ENCODE measurements at regions not wholly inside any gene's neighbourhood (a gene's known extent, or its start where the extent isn't known, plus 50 kb on each side); places are given as distances from the start of the nearest gene placed in this dataset.

- Histone ChIP-seq H3K9ac (ENCODE audit: low read depth, low read length, poor library complexity) (no peak overlapping the region), H4K91ac (ENCODE audit: low read depth, low read length, poor library complexity) (no peak overlapping the region), H3K23ac (ENCODE audit: low read depth, low read length, poor library complexity) (no peak overlapping the region), H3K18ac (ENCODE audit: low read length) (no peak overlapping the region), H2BK15ac (ENCODE audit: low read length) (no peak overlapping the region), H3K4ac (ENCODE audit: low read length) (no peak overlapping the region), H3K36me3 (replicated peaks in 1 of 2; ENCODE audit: control insufficient read depth in 2 of 2, insufficient read depth in 2 of 2, low read length in 2 of 2) (no peaks in the 10 kb centered on the region), H4K8ac (ENCODE audit: low read depth, low read length) (no peak overlapping the region), H3K4me3 (ENCODE audit: low read length in 2 of 2) (no peak overlapping the region), H3K14ac (ENCODE audit: low read length) (no peak overlapping the region), H3K9me3 (replicated peaks in 1 of 2; ENCODE audit: control insufficient read depth in 2 of 2, insufficient read depth in 1 of 2, low read depth in 1 of 2, low read length in 2 of 2) (no peaks in the 10 kb centered on the region), H3K4me1 (ENCODE audit: control insufficient read depth in 2 of 2, insufficient read depth in 1 of 2, low read depth in 1 of 2, low read length in 2 of 2) (no peaks in the 10 kb centered on the region), H3K79me1 (ENCODE audit: low read depth, low read length) (no peaks in the 10 kb centered on the region), H2BK12ac (ENCODE audit: low read length) (no peak overlapping the region), H3K27ac (replicated peaks; ENCODE audit: low read length) (no peak overlapping the region), H2AK5ac (ENCODE audit: low read depth, low read length) (no peak overlapping the region), H3K4me2 (ENCODE audit: insufficient read depth, low read length, poor library complexity, severe bottlenecking) (no peak overlapping the region), H2AFZ (ENCODE audit: low read length) (no peak overlapping the region), H2BK5ac (ENCODE audit: low read length) (no peak overlapping the region), H3K27me3 (ENCODE audit: control insufficient read depth in 3 of 3, insufficient read depth in 3 of 3, low read depth in 1 of 3, low read length in 3 of 3) (no peaks in the 10 kb centered on the region), H2BK120ac (ENCODE audit: low read depth, low read length) (no peak overlapping the region)
- DNase-seq (ENCODE audit: low spot score), result no peak
Observed at GRCh38 chr18:51727780-51728179, 530.3 kb upstream of the MEX3C start.

DNA sequence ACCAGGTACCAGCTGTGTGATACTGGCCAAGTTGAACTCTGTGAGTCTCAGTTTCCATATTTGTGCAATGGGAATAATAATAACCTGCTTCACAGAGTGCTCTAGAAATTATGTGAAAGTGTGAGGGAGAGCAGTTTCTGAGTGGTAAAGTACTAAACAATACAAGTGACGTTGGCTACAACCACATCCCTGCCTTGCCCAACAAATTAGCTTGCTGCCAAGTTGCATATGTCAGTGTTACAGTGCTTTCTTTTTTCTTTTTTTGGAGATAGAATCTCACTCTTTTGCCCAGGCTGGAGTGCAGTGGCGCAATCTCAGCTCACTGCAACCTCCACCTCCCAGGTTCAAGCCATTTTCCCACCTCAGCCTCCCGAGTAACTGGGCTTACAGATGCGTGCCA is 533.6 kb upstream of the MEX3C start:
- DNase-seq (ENCODE audit: low spot score), result no peak
- Histone ChIP-seq H3K4me3 (ENCODE audit: low read length in 2 of 2) (no peak overlapping the region), H2AFZ (ENCODE audit: low read length) (no peak overlapping the region), H3K4ac (ENCODE audit: low read length) (no peak overlapping the region), H4K91ac (ENCODE audit: low read depth, low read length, poor library complexity) (no peak overlapping the region), H3K9ac (ENCODE audit: low read depth, low read length, poor library complexity) (no peak overlapping the region), H2BK5ac (ENCODE audit: low read length) (no peak overlapping the region), H3K27me3 (ENCODE audit: control insufficient read depth in 3 of 3, insufficient read depth in 3 of 3, low read depth in 1 of 3, low read length in 3 of 3) (no peaks in the 10 kb centered on the region), H2BK120ac (ENCODE audit: low read depth, low read length) (no peak overlapping the region), H3K14ac (ENCODE audit: low read length) (no peak overlapping the region), H3K79me1 (ENCODE audit: low read depth, low read length) (no peaks in the 10 kb centered on the region), H3K4me2 (ENCODE audit: insufficient read depth, low read length, poor library complexity, severe bottlenecking) (no peak overlapping the region), H2BK12ac (ENCODE audit: low read length) (no peak overlapping the region), H3K36me3 (replicated peaks in 1 of 2; ENCODE audit: control insufficient read depth in 2 of 2, insufficient read depth in 2 of 2, low read length in 2 of 2) (no peaks in the 10 kb centered on the region), H3K9me3 (replicated peaks in 1 of 2; ENCODE audit: control insufficient read depth in 2 of 2, insufficient read depth in 1 of 2, low read depth in 1 of 2, low read length in 2 of 2) (no peaks in the 10 kb centered on the region), H3K4me1 (ENCODE audit: control insufficient read depth in 2 of 2, insufficient read depth in 1 of 2, low read depth in 1 of 2, low read length in 2 of 2) (no peaks in the 10 kb centered on the region), H3K18ac (ENCODE audit: low read length) (no peak overlapping the region), H2BK15ac (ENCODE audit: low read length) (no peak overlapping the region), H3K23ac (ENCODE audit: low read depth, low read length, poor library complexity) (no peak overlapping the region), H3K27ac (replicated peaks; ENCODE audit: low read length) (no peak overlapping the region), H4K8ac (ENCODE audit: low read depth, low read length) (no peak overlapping the region), H2AK5ac (ENCODE audit: low read depth, low read length) (no peak overlapping the region)
- WGBS, 2 donors (ENCODE audit: extremely low coverage in 2 of 2, insufficient read length in 2 of 2, insufficient replicate concordance in 1 of 2), result no CpG with 5 or more reads among the region's 4 CpGs

DNA sequence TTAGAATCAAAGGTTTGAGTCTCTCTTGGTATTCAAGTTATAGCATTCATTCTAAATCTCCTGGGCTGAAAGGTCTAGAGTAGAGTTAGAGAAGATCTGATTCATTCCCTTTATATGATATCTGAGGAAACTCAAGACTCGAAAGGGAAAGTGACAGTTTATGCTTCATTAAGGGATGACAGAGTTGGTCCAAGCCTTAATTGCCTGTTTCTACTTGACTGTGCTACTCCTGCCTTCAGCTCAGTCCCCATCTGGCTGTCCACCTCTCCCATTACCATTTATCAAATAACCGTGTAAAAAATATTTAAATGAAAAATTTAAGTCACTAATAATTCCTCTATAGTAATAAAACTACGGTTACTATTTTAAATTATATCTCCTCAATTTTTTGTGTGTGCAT is 537.1 kb upstream of the MEX3C start:
- no peak overlapping the region for H3K4ac ChIP-seq (ENCODE audit: low read length)
- no peak overlapping the region for H2BK120ac ChIP-seq (ENCODE audit: low read depth, low read length)
- no peak overlapping the region for H2AFZ ChIP-seq (ENCODE audit: low read length)
- WGBS, 2 donors (ENCODE audit: extremely low coverage in 2 of 2, insufficient read length in 2 of 2, insufficient replicate concordance in 1 of 2), result no CpG with 5 or more reads among the region's 3 CpGs
- H3K27me3 ChIP-seq (ENCODE audit: control insufficient read depth in 3 of 3, insufficient read depth in 3 of 3, low read depth in 1 of 3, low read length in 3 of 3), result no peaks in the 10 kb centered on the region
- H3K27ac ChIP-seq (replicated peaks; ENCODE audit: low read length), result no peak overlapping the region
- no peak overlapping the region for H2BK15ac ChIP-seq (ENCODE audit: low read length)
- no peak overlapping the region for H3K4me2 ChIP-seq (ENCODE audit: insufficient read depth, low read length, poor library complexity, severe bottlenecking)
- no peak overlapping the region for H3K18ac ChIP-seq (ENCODE audit: low read length)
- H3K79me1 ChIP-seq (ENCODE audit: low read depth, low read length), result no peaks in the 10 kb centered on the region
- no peak overlapping the region for H2BK5ac ChIP-seq (ENCODE audit: low read length)
- no peak overlapping the region for H3K14ac ChIP-seq (ENCODE audit: low read length)
- H3K23ac ChIP-seq (ENCODE audit: low read depth, low read length, poor library complexity), result no peak overlapping the region
- no peak overlapping the region for H3K9ac ChIP-seq (ENCODE audit: low read depth, low read length, poor library complexity)
- H3K4me1 ChIP-seq (ENCODE audit: control insufficient read depth in 2 of 2, insufficient read depth in 1 of 2, low read depth in 1 of 2, low read length in 2 of 2), result no peaks in the 10 kb centered on the region
- no peak overlapping the region for H4K91ac ChIP-seq (ENCODE audit: low read depth, low read length, poor library complexity)
- no peaks in the 10 kb centered on the region for H3K9me3 ChIP-seq (replicated peaks in 1 of 2; ENCODE audit: control insufficient read depth in 2 of 2, insufficient read depth in 1 of 2, low read depth in 1 of 2, low read length in 2 of 2)
- no peak overlapping the region for H2BK12ac ChIP-seq (ENCODE audit: low read length)
- H4K8ac ChIP-seq (ENCODE audit: low read depth, low read length), result no peak overlapping the region
- no peak for DNase-seq (ENCODE audit: low spot score)
- H3K4me3 ChIP-seq (ENCODE audit: low read length in 2 of 2), result no peak overlapping the region
- no peaks in the 10 kb centered on the region for H3K36me3 ChIP-seq (replicated peaks in 1 of 2; ENCODE audit: control insufficient read depth in 2 of 2, insufficient read depth in 2 of 2, low read length in 2 of 2)
- no peak overlapping the region for H2AK5ac ChIP-seq (ENCODE audit: low read depth, low read length)

DNA sequence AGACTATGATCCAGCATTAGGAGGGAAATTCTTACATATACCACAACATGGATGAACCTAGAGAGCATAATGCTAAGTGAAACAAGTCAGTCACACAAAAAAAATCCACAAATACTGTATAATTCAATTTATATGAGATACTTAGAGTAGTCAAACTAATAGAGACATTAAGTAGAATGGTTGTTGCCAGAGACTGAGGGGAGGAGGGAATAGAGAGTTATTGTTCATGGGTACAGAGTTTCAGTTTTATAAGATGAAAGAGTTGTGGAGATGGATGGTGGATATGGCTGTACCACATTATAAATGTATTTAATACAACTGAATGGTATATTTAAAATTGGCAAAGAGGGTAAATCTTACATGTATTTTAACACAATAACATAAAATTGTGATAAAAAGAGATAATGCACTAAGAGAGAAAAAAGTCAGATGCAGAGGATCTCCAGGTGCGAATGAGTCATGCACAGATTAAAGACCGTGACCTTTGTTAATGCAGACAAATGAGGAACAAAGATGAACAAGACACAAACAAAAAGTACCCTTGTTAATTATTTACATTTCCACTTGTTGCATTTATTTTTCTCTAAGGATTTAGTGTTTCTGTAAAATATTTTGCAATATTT is 541.7 kb upstream of the MEX3C start:
- Histone ChIP-seq H3K27ac (replicated peaks; ENCODE audit: low read length) (no peak overlapping the region), H2BK5ac (ENCODE audit: low read length) (no peak overlapping the region), H3K4me2 (ENCODE audit: insufficient read depth, low read length, poor library complexity, severe bottlenecking) (no peak overlapping the region), H3K18ac (ENCODE audit: low read length) (no peak overlapping the region), H3K36me3 (replicated peaks in 1 of 2; ENCODE audit: control insufficient read depth in 2 of 2, insufficient read depth in 2 of 2, low read length in 2 of 2) (no peaks in the 10 kb centered on the region), H3K23ac (ENCODE audit: low read depth, low read length, poor library complexity) (no peak overlapping the region), H3K4me3 (ENCODE audit: low read length in 2 of 2) (no peak overlapping the region), H3K4me1 (ENCODE audit: control insufficient read depth in 2 of 2, insufficient read depth in 1 of 2, low read depth in 1 of 2, low read length in 2 of 2) (no peaks in the 10 kb centered on the region), H2BK12ac (ENCODE audit: low read length) (no peak overlapping the region), H3K9ac (ENCODE audit: low read depth, low read length, poor library complexity) (no peak overlapping the region), H3K14ac (ENCODE audit: low read length) (no peak overlapping the region), H3K4ac (ENCODE audit: low read length) (no peak overlapping the region), H3K9me3 (replicated peaks in 1 of 2; ENCODE audit: control insufficient read depth in 2 of 2, insufficient read depth in 1 of 2, low read depth in 1 of 2, low read length in 2 of 2) (no peaks in the 10 kb centered on the region), H2AK5ac (ENCODE audit: low read depth, low read length) (no peak overlapping the region), H2BK15ac (ENCODE audit: low read length) (no peak overlapping the region), H3K79me1 (ENCODE audit: low read depth, low read length) (no peaks in the 10 kb centered on the region), H2BK120ac (ENCODE audit: low read depth, low read length) (no peak overlapping the region), H4K91ac (ENCODE audit: low read depth, low read length, poor library complexity) (no peak overlapping the region), H2AFZ (ENCODE audit: low read length) (no peak overlapping the region), H3K27me3 (ENCODE audit: control insufficient read depth in 3 of 3, insufficient read depth in 3 of 3, low read depth in 1 of 3, low read length in 3 of 3) (no peaks in the 10 kb centered on the region), H4K8ac (ENCODE audit: low read depth, low read length) (no peak overlapping the region)
- no peak for DNase-seq (ENCODE audit: low spot score)
- no CpG with 5 or more reads among the region's 2 CpGs for WGBS, 2 donors (ENCODE audit: extremely low coverage in 2 of 2, insufficient read length in 2 of 2, insufficient replicate concordance in 1 of 2)
